Glutamatergic neuron (in vitro differentiated cells): ENCODE measurements at regions not wholly inside any gene's neighbourhood (a gene's known extent, or its start where the extent isn't known, plus 50 kb on each side); places are given as distances from the start of the nearest gene placed in this dataset.

Experiments
- DNase-seq: peaks from one replicate; pipeline ENCODE4 v3.0.0; 2022
- H3K27ac Mint-ChIP-seq: one replicate; pipeline ENCODE4 v1.8.0; 2020; ENCODE audit warnings: mild to moderate bottlenecking, mixed read lengths, inconsistent platforms; ENCODE audit not compliant: unreplicated experiment
- H3K27me3 Mint-ChIP-seq: one replicate; pipeline ENCODE4 v1.8.0; 2020; ENCODE audit warnings: mild to moderate bottlenecking, moderate library complexity, mixed read lengths, inconsistent platforms; ENCODE audit not compliant: unreplicated experiment
- H3K36me3 Mint-ChIP-seq: one replicate; pipeline ENCODE4 v1.8.0; 2020; ENCODE audit warnings: mild to moderate bottlenecking, mixed read lengths, inconsistent platforms; ENCODE audit not compliant: unreplicated experiment
- H3K4me1 Mint-ChIP-seq: one replicate; pipeline ENCODE4 v1.8.0; 2020; ENCODE audit warnings: mild to moderate bottlenecking, low read depth, mixed read lengths, inconsistent platforms; ENCODE audit not compliant: unreplicated experiment
- H3K4me3 Mint-ChIP-seq: one replicate; pipeline ENCODE4 v1.8.0; 2020; ENCODE audit warnings: mild to moderate bottlenecking, mixed read lengths, inconsistent platforms; ENCODE audit not compliant: unreplicated experiment
- H3K9me3 Mint-ChIP-seq: one replicate; pipeline ENCODE4 v1.8.0; 2020; ENCODE audit warnings: mild to moderate bottlenecking, moderate library complexity, mixed read lengths, inconsistent platforms; ENCODE audit not compliant: unreplicated experiment
- TF ChIP-seq, protein P1 (sequence below): fragments of 200-600 bp; sonication (generic); IDR thresholded peaks from one replicate; pipeline ENCODE4 v1.5.0; 2021; ENCODE audit not compliant: partially characterized antibody, unreplicated experiment

DNA sequence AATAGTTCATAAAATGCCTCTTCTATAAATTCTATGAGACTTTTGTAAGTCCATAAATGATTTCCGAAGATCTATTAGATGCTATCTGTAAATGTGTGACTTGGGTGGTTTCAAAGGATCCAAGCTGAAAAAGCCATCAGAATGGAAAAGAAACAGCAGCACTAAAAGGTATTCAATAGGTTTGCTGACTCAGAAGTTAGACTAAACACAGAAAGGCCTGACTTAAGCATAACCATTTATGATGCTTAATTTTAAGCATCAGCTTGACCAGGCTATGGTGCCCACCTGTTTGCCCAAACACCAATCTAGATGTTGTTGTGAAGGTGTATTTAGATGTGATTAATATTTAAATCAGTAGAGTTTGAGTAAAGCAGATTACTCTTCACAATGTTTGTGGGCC is 513.5 kb downstream of the TFAP2A start:
- Mint-ChIP-seq H3K27me3 (peaks cover 2% of the 10 kb centered on the region), H3K4me3 (no peak overlapping the region), H3K27ac (no peak overlapping the region), H3K4me1 (no peaks in the 10 kb centered on the region), H3K36me3 (no peaks in the 10 kb centered on the region), H3K9me3 (no peaks in the 10 kb centered on the region)
- DNase-seq: no peak
- TF ChIP-seq, protein P1, sequence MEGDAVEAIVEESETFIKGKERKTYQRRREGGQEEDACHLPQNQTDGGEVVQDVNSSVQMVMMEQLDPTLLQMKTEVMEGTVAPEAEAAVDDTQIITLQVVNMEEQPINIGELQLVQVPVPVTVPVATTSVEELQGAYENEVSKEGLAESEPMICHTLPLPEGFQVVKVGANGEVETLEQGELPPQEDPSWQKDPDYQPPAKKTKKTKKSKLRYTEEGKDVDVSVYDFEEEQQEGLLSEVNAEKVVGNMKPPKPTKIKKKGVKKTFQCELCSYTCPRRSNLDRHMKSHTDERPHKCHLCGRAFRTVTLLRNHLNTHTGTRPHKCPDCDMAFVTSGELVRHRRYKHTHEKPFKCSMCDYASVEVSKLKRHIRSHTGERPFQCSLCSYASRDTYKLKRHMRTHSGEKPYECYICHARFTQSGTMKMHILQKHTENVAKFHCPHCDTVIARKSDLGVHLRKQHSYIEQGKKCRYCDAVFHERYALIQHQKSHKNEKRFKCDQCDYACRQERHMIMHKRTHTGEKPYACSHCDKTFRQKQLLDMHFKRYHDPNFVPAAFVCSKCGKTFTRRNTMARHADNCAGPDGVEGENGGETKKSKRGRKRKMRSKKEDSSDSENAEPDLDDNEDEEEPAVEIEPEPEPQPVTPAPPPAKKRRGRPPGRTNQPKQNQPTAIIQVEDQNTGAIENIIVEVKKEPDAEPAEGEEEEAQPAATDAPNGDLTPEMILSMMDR: no peak

DNA sequence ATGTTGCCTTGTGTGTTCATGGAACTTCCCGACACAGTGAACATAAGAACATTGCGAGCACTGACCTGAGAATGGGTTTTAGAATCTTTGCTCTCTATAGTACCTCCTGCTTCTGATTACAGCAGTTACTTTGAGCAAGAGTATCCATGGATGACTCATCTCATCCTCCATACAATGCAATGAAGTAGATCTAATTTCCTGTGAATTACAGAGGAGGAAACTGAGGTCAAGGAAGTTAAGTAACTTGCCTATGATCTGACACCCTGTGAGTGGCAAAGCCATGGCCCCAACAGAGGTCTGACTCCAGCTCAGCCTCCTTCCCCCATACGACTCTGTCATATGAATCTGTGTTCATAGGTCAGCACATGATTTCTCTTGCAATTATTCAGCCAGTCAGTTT is 518.1 kb downstream of the TFAP2A start:
- Mint-ChIP-seq H3K4me3 (no peak overlapping the region), H3K9me3 (no peaks in the 10 kb centered on the region), H3K36me3 (no peaks in the 10 kb centered on the region), H3K4me1 (no peaks in the 10 kb centered on the region), H3K27ac (no peak overlapping the region), H3K27me3 (peaks cover 2% of the 10 kb centered on the region)
- TF ChIP-seq, protein P1: no peak
- no peak for DNase-seq

DNA sequence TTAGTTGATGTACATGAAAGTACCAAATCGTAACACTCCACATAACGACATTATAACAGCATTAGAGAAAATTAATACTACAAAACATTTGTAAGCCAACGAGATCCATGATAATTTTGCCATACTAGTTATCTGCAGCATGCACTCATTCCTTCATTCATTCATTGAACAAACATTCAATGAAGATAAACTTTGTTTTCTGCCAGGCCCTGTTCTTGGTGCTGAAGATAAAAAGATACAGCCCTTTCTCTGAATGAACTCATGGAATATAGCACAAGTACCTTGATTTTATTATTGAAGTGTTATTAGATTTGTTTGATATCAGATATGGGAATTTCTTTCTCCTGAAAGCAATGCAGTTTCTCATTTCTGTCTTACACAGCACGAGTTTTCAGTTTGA is 524.0 kb downstream of the TFAP2A start:
- no peaks in the 10 kb centered on the region for H3K36me3 Mint-ChIP-seq
- H3K4me1 Mint-ChIP-seq: no peaks in the 10 kb centered on the region
- no peak overlapping the region for H3K4me3 Mint-ChIP-seq
- H3K27ac Mint-ChIP-seq: no peak overlapping the region
- TF ChIP-seq, protein P1: no peak
- DNase-seq: no peak
- no peaks in the 10 kb centered on the region for H3K27me3 Mint-ChIP-seq
- H3K9me3 Mint-ChIP-seq: no peaks in the 10 kb centered on the region

DNA sequence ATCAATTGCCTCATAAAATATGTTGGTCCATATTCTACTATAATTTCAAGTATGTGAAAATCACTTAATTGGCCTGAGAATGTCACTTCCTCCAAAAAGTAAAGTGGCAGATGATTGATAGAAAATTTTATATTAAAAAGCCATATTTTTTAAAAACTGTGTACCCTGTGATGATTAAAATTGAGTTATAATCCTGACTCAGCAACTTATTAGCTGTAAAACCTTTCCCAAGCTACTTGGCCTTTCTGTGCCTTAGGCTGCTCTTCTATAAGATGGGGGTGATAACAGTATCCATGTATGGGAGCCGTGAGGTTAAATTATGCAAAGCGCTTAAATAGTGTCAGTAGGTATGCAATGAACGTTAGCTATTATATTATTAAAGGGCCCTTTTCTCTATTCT is 524.4 kb downstream of the TFAP2A start:
- Mint-ChIP-seq H3K27me3 (no peaks in the 10 kb centered on the region), H3K36me3 (no peaks in the 10 kb centered on the region), H3K4me1 (no peaks in the 10 kb centered on the region), H3K4me3 (no peak overlapping the region), H3K9me3 (no peaks in the 10 kb centered on the region), H3K27ac (no peak overlapping the region)
- no peak for DNase-seq
- TF ChIP-seq, protein P1: no peak

DNA sequence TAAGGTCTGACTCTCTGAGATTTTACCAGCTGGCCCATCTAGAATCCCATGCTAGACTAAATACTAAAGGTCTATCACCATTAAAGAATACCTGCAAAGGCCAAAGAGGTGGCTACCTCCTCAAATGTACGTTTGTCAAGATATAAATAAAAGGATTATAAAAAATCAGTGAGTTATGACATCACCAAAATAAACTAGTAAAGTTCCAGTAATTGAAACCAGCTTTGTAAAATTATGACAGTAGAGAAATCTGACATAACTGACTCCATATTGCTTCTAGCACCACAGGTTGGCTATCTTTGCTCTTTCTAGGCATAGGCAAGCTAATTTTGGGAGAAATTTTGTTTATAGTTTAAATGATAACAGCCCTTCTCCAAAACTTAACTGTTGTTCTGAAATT is 536.3 kb downstream of the TFAP2A start:
- TF ChIP-seq, protein P1: no peak
- Mint-ChIP-seq H3K4me3 (no peak overlapping the region), H3K4me1 (no peaks in the 10 kb centered on the region), H3K27me3 (peaks cover 2% of the 10 kb centered on the region), H3K27ac (no peak overlapping the region), H3K9me3 (peaks cover 3% of the 10 kb centered on the region), H3K36me3 (peaks cover 8% of the 10 kb centered on the region)
- no peak for DNase-seq
